ENCODE measurements at regions not wholly inside any gene's neighbourhood (a gene's known extent, or its start where the extent isn't known, plus 50 kb on each side); places are given as distances from the start of the nearest gene placed in this dataset.
"Not testable (repeated sequence)": the region's sequence is repeated elsewhere in the genome, so short reads cannot be mapped to it uniquely, and the experiment has no call there.

DNA sequence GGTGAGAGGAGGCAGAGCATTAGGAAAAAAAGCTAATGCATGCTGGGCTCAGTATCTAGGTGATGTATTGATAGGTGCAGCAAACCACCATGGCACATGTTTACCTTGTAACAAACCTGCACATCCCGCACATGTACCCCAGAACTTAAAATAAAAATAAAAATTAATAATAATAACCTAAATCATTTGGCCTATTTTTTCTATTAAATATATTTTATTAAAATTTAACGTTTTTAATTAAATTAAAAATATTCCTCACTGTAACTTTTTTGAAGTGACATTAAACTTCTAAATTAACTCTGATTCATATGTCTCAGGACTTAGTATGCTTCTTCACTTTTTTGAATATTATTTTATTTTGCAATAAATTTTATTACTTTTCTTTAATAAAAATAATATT lies 83.7 kb upstream of the PARP8 start:
- no peak for DNase-seq
- in situ Hi-C loops (cut with MboI; ENCODE audit: low pct_unique_long_range_greater_than_20kb, low sequenced_read_pairs), result no loop called here

GRCh38 chr5:50583621-50584020 lies 82.8 kb upstream of the PARP8 start:
- no peak for DNase-seq
- in situ Hi-C loops (cut with MboI; ENCODE audit: low pct_unique_long_range_greater_than_20kb, low sequenced_read_pairs), result no loop called here

GRCh38 chr5:50588471-50588870 lies 78.0 kb upstream of the PARP8 start:
- in situ Hi-C loops (cut with MboI; ENCODE audit: low pct_unique_long_range_greater_than_20kb, low sequenced_read_pairs); DNase-seq: not testable (repeated sequence)

- in situ Hi-C loops (cut with MboI; ENCODE audit: low pct_unique_long_range_greater_than_20kb, low sequenced_read_pairs), result not testable (repeated sequence)
- peak; percentile 19 for DNase-seq
Observed at GRCh38 chr5:50590444-50591189, 75.8 kb upstream of the PARP8 start.

DNA sequence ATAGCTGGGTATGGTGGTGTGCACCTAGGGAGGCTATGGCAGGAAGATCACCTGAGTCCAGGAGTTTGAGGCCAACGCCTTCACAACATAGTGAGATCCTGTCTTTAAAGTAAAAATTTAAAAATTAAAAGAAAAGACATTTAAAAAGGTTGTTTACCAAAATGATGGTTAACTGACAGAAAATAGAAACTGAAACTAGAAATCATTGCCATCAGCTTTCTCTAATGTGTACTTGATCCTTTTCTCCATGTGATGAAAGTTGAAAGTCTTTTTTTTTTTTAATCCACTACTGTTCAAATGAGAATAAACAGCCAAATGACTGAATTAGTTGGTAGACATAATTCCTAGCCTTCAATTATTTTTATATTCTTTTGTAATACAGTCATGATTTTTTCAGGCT lies 75.1 kb upstream of the PARP8 start:
- DNase-seq; in situ Hi-C loops (cut with MboI; ENCODE audit: low pct_unique_long_range_greater_than_20kb, low sequenced_read_pairs): not testable (repeated sequence)

- in situ Hi-C loops (cut with MboI; ENCODE audit: low pct_unique_long_range_greater_than_20kb, low sequenced_read_pairs), result no loop called here
- peak; percentile 22 for DNase-seq
Observed at GRCh38 chr5:50593681-50594080, 72.8 kb upstream of the PARP8 start.

DNA sequence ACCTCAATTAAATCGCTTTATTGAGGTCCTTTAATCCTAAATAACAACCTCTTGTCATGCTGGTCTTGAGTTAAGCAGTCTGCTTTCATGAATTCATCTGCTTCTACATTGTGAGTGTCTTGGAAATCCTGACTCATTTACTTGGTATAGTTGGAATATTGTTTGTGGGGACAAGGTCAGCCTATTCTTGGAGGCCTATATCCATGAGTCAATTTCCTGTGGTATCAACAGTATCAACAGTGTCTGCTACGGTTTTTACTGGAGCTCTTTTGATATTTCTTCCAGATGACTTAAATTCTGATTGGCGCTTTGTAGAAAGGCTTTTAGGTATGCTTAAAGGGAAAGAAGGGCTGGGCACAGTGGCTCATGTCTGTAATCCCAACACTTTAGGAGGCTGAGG lies 71.2 kb upstream of the PARP8 start:
- no peak for DNase-seq
- in situ Hi-C loops (cut with MboI; ENCODE audit: low pct_unique_long_range_greater_than_20kb, low sequenced_read_pairs), result no loop called here

- not testable (repeated sequence) for DNase-seq
Observed at GRCh38 chr5:50601576-50601975, 64.9 kb upstream of the PARP8 start.

GRCh38 chr5:50606179-50606578 lies 60.3 kb upstream of the PARP8 start:
- in situ Hi-C loops (cut with MboI; ENCODE audit: low pct_unique_long_range_greater_than_20kb, low sequenced_read_pairs), result no loop called here
- DNase-seq, result no peak

More at GRCh38 chr5:50601576-50601975, 64.9 kb upstream of the PARP8 start:
- in situ Hi-C loops (cut with MboI; ENCODE audit: low pct_unique_long_range_greater_than_20kb, low sequenced_read_pairs), result not testable (repeated sequence)

DNA sequence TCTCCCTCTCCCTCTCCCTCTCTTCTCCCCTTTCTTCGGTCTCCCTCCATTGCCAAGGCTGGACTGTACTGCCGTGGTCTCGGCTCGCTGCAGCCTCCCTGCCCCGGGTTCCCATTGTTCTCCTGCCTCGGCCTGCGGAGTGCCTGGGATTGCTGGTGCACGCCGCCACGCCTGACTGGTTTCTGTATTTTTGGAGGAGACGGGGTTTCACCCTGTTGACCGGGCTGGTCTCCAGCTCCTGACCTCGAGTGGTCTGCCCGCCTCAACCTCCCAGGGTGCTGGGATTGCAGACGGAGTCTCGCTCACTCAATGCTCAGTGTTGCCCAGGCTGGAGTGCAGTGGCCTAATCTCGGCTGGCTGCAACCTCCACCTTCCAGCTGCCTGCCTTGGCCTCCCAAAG lies 59.0 kb upstream of the PARP8 start:
- DNase-seq; in situ Hi-C loops (cut with MboI; ENCODE audit: low pct_unique_long_range_greater_than_20kb, low sequenced_read_pairs): not testable (repeated sequence)

DNA sequence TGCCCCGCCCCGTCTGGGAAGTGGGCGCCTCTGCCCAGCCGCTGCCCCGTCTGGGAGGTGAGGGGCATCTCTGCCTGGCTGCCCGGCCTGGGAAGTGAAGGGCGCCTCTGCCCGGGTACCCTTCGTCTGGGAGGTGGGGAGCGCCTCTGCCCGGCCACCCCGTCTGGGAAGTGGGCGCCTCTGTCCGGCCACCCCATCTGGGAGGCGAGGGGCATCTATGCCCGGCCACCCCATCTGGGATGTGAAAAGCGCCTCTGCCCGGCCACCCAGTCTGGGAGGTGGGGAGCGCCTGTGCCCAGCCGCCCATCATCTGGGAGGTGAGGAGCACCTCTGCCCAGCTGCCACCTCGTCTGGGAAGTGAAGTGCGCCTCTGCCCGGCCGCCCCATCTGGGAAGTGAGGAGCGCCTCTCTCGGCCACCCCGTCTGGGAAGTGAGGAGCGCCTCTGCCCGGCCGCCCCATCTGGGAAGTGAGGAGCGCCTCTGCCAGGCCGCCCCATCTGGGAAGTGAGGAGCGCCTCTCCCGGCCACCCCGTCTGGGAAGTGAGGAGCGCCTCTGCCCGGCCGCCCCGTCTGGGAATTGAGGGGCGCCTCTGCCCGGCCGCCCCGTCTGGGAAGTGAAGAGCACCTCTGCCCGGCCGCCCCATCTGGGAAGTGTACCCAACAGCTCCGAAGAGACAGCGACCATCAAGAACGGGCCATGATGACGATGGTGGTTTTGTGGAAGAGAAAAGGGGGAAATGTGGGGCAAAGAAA lies 58.3 kb upstream of the PARP8 start:
- DNase-seq; in situ Hi-C loops (cut with MboI; ENCODE audit: low pct_unique_long_range_greater_than_20kb, low sequenced_read_pairs): not testable (repeated sequence)

GRCh38 chr5:50613057-50613456 lies 53.4 kb upstream of the PARP8 start:
- in situ Hi-C loops (cut with MboI; ENCODE audit: low pct_unique_long_range_greater_than_20kb, low sequenced_read_pairs); DNase-seq: not testable (repeated sequence)
